ENCODE measurements at regions not wholly inside any gene's neighbourhood (a gene's known extent, or its start where the extent isn't known, plus 50 kb on each side); places are given as distances from the start of the nearest gene placed in this dataset.

DNA sequence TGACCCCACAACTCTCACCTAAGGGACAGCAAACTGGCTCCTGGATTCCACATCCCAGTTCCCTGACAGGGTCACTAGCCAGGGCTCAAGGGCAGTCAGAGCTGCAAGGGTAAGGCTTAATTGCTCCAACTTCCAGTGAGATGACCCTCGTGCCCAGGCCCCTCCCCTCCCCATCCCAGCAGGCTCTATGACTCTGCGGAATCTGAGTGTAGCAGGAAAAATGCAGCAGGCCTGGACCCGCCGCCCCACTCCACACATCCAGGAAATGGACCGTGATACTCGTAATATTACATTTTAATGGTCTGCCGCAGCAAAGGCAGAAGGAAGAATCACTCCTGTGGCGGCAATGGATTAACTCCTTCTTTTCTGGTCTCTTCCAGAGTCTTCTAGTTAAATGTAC, 91.7 kb upstream of the CHST15 start:
- TF ChIP-seq, protein P1, sequence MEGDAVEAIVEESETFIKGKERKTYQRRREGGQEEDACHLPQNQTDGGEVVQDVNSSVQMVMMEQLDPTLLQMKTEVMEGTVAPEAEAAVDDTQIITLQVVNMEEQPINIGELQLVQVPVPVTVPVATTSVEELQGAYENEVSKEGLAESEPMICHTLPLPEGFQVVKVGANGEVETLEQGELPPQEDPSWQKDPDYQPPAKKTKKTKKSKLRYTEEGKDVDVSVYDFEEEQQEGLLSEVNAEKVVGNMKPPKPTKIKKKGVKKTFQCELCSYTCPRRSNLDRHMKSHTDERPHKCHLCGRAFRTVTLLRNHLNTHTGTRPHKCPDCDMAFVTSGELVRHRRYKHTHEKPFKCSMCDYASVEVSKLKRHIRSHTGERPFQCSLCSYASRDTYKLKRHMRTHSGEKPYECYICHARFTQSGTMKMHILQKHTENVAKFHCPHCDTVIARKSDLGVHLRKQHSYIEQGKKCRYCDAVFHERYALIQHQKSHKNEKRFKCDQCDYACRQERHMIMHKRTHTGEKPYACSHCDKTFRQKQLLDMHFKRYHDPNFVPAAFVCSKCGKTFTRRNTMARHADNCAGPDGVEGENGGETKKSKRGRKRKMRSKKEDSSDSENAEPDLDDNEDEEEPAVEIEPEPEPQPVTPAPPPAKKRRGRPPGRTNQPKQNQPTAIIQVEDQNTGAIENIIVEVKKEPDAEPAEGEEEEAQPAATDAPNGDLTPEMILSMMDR (conservative IDR thresholded peaks at IDR 0.05 in 1 of 2, IDR thresholded peaks at IDR 0.05 in 1 of 2; ENCODE audit: low read depth in 1 of 2, low read length in 2 of 2): no peak
- no peak for TF ChIP-seq EZH2 (IDR thresholded peaks at IDR 0.05; ENCODE audit: low read length, missing control alignments)

Data from fibroblast of lung (primary cell).